Adrenal gland (tissue), 9 donors: ENCODE measurements at regions not wholly inside any gene's neighbourhood (a gene's known extent, or its start where the extent isn't known, plus 50 kb on each side); places are given as distances from the start of the nearest gene placed in this dataset.

ENCODE experiments used
- DNase-seq, 7 donors: peaks; one replicate each; pipeline ENCODE4 v3.0.0-alpha.2; 2019 to 2020
- H3K27ac ChIP-seq, 5 donors: fragments of 200-600 bp; sonication (generic) in 4 of 5; 1 replicate in 3 of 5; 2 replicates in 2 of 5; pipeline versions ENCODE4 v1.5.1 to v1.8.0; 2016 to 2020; ENCODE audit warnings: mild to moderate bottlenecking in 1 of 5
- H3K27me3 ChIP-seq: fragments of 200-600 bp; 2 replicates; pipeline ENCODE4 v1.8.0; 2021
- H3K36me3 ChIP-seq, 2 donors: fragments of 200-600 bp; replicated peaks in 1 of 2; 1 replicate in 1 of 2; 2 replicates in 1 of 2; pipeline versions ENCODE4 v1.5.1 to v1.8.0; 2018 to 2022
- H3K4me1 ChIP-seq, 2 donors: fragments of 200-600 bp; replicated peaks in 1 of 2; 1 replicate in 1 of 2; 2 replicates in 1 of 2; pipeline versions ENCODE4 v1.5.1 to v1.8.0; 2018 to 2021
- H3K4me3 ChIP-seq, 4 donors: fragments of 200-600 bp; sonication (generic) in 3 of 4; one replicate each; pipeline ENCODE4 v1.5.1; 2016 to 2018
- H3K9me3 ChIP-seq, 3 donors: fragments of 200-600 bp; sonication (generic) in 1 of 3; replicated peaks in 1 of 3; 1 replicate in 2 of 3; 2 replicates in 1 of 3; pipeline versions ENCODE4 v1.5.1 to v1.8.0; 2016 to 2021
- CTCF ChIP-seq, 6 experiments: fragments of 450-650 bp in 4 of 6; fragments of 200-600 bp in 2 of 6; sonication (generic) in 1 of 6; IDR thresholded peaks; 1 replicate in 5 of 6; 2 replicates in 1 of 6; pipeline versions ENCODE4 v1.5.1 to v1.8.0; 2016 to 2021; ENCODE audit warnings: antibody characterized with exemption in 6 of 6, mild to moderate bottlenecking in 2 of 6, moderate library complexity in 1 of 6
- POLR2A ChIP-seq, 2 donors: fragments of 450-650 bp; IDR thresholded peaks; one replicate each; pipeline ENCODE4 v1.6.1; 2017; ENCODE audit warnings: antibody characterized with exemption in 2 of 2, mild to moderate bottlenecking in 2 of 2, moderate library complexity in 1 of 2
- WGBS, 4 donors: extraction: QIAGEN DNeasy Blood & Tissue Kit in 2 of 4; methylation state at CpG; one replicate each; pipeline versions ENCODE4 v1.1.5 to v1.1.7; 2013 to 2017; 5-methylcytosine and 5-hydroxymethylcytosine counted together
- intact Hi-C, 2 donors: fragments of 100-400 bp; cut with DNase I; formaldehyde crosslinking; loops; one replicate each; pipeline versions ENCODE4 v1.14.1 to v1.15.0; 2022 to 2023
- donor health status: healthy with polysubstance abuse.
- donor health status: Bipolar disorder and iron deficiency.
- donor health status: DM: yes; HTN: yes; CAD: no.
- donor health status: DM: no; HTN: no; CAD: no.
- donor health status: DM: no; HTN: no; CAD: no.

GRCh38 chr10:44520651-44521050 is 135.8 kb upstream of the CXCL12 start:
- no peak overlapping the region for H3K4me3 ChIP-seq
- 79 to 96% (median 91%) methylated on average over 2 of the region's 2 CpGs for WGBS, 4 donors
- TF ChIP-seq POLR2A (IDR thresholded peaks at IDR 0.05) (no peak), CTCF (IDR thresholded peaks at IDR 0.05) (no peak)

GRCh38 chr10:44539178-44539577 is 154.3 kb upstream of the CXCL12 start:
- Histone ChIP-seq H3K27ac (no peak overlapping the region), H3K4me3 (no peak overlapping the region), H3K4me1 (no peaks in the 10 kb centered on the region), H3K9me3 (no peaks in the 10 kb centered on the region), H3K27me3 (no peaks in the 10 kb centered on the region), H3K36me3 (no peaks in the 10 kb centered on the region)
- WGBS, 4 donors: 83 to 90% (median 85%) methylated on average over 3 of the region's 3 CpGs
- no peak for DNase-seq
- intact Hi-C loops: no loop called here
- TF ChIP-seq POLR2A (IDR thresholded peaks at IDR 0.05) (no peak), CTCF (IDR thresholded peaks at IDR 0.05) (no peak)

More at GRCh38 chr10:44520651-44521050, 135.8 kb upstream of the CXCL12 start:
- Histone ChIP-seq H3K27ac (no peak overlapping the region), H3K4me1 (no peaks in the 10 kb centered on the region), H3K9me3 (no peaks in the 10 kb centered on the region), H3K27me3 (no peaks in the 10 kb centered on the region), H3K36me3 (no peaks in the 10 kb centered on the region)
- intact Hi-C loops: no loop called here
- DNase-seq: no peak

GRCh38 chr10:44552726-44553125 is 167.8 kb upstream of the CXCL12 start:
- intact Hi-C loops: no loop called here

GRCh38 chr10:44557596-44558191 is 172.8 kb upstream of the CXCL12 start:
- Histone ChIP-seq H3K27ac (no peak overlapping the region), H3K9me3 (no peaks in the 10 kb centered on the region), H3K27me3 (no peaks in the 10 kb centered on the region), H3K36me3 (no peaks in the 10 kb centered on the region), H3K4me3 (no peak overlapping the region), H3K4me1 (no peaks in the 10 kb centered on the region)
- intact Hi-C loops: no loop called here
- WGBS, 4 donors: 75 to 89% (median 87%) methylated on average over 4 to 7 of the region's 7 CpGs
- no peak for DNase-seq
- TF ChIP-seq POLR2A (IDR thresholded peaks at IDR 0.05): no peak
- TF ChIP-seq CTCF (IDR thresholded peaks at IDR 0.05): no peak

More at GRCh38 chr10:44552726-44553125, 167.8 kb upstream of the CXCL12 start:
- 77 to 87% (median 83%) methylated on average over 8 of the region's 8 CpGs for WGBS, 4 donors
- Histone ChIP-seq H3K9me3 (no peaks in the 10 kb centered on the region), H3K27ac (no peak overlapping the region), H3K4me1 (no peaks in the 10 kb centered on the region), H3K27me3 (peaks cover 2% of the 10 kb centered on the region), H3K36me3 (no peaks in the 10 kb centered on the region), H3K4me3 (no peak overlapping the region)
- DNase-seq: no peak
- no peak for TF ChIP-seq POLR2A (IDR thresholded peaks at IDR 0.05)
- no peak for TF ChIP-seq CTCF (IDR thresholded peaks at IDR 0.05)
